HepG2 (cell line): ENCODE measurements at regions not wholly inside any gene's neighbourhood (a gene's known extent, or its start where the extent isn't known, plus 50 kb on each side); places are given as distances from the start of the nearest gene placed in this dataset.

Experiments
- BRF2 ChIP-seq: sonication (generic); formaldehyde crosslinking; IDR thresholded peaks from 2 replicates; pipeline ENCODE4 v1.8.1; 2022; ENCODE audit warnings: mild to moderate bottlenecking, missing genetic modification reagents
- CHD2 ChIP-seq: IDR thresholded peaks from 2 replicates; pipeline ENCODE4 v1.6.1; 2011; ENCODE audit warnings: low read depth, low read length, improper control_type of control experiment
- DNMT1 ChIP-seq: sonication (generic); formaldehyde crosslinking; IDR thresholded peaks from 2 replicates; pipeline ENCODE4 v1.5.1; 2020; ENCODE audit warnings: mild to moderate bottlenecking, missing genetic modification reagents
- GATAD2A ChIP-seq: IDR thresholded peaks from 2 replicates; pipeline ENCODE4 v1.6.1; 2016
- HOMEZ ChIP-seq: IDR thresholded peaks from 2 replicates; pipeline ENCODE4 v1.6.1; 2016; ENCODE audit warnings: low read depth
- IRX3 ChIP-seq: sonication (generic); formaldehyde crosslinking; IDR thresholded peaks from 2 replicates; pipeline ENCODE4 v1.8.1; 2023; ENCODE audit warnings: mild to moderate bottlenecking, low read depth, missing genetic modification reagents, borderline replicate concordance
- KDM5A ChIP-seq: fragments of 200-600 bp; sonication (generic); IDR thresholded peaks from 2 replicates; pipeline ENCODE4 v1.7.0; 2018; ENCODE audit warnings: antibody characterized with exemption, mild to moderate bottlenecking, low read length, borderline replicate concordance
- NFE2L1 ChIP-seq: sonication (generic); formaldehyde crosslinking; IDR thresholded peaks from 2 replicates; pipeline ENCODE4 v1.4.0; 2020; ENCODE audit warnings: missing genetic modification reagents, mild to moderate bottlenecking, borderline replicate concordance
- NR2F1 ChIP-seq, 2 experiments: fragments of 450-650 bp in 1 of 2; formaldehyde crosslinking in 1 of 2; IDR thresholded peaks; 2 replicates each; pipeline versions ENCODE4 v1.5.0 to v1.6.1; 2016 to 2020; ENCODE audit warnings: mild to moderate bottlenecking in 1 of 2, missing compliant biosample characterization in 1 of 2, missing genetic modification reagents in 1 of 2, moderate library complexity in 1 of 2
- NR2F6 ChIP-seq, 2 experiments: IDR thresholded peaks; 2 replicates each; pipeline ENCODE4 v1.6.1; 2016; ENCODE audit warnings: antibody characterized with exemption in 1 of 2, mild to moderate bottlenecking in 1 of 2
- RXRB ChIP-seq: IDR thresholded peaks from 2 replicates; pipeline ENCODE4 v1.6.1; 2016; ENCODE audit warnings: borderline replicate concordance, missing genetic modification reagents, missing compliant biosample characterization
- SMARCC2 ChIP-seq: fragments of 450-650 bp; IDR thresholded peaks from 2 replicates; pipeline ENCODE4 v1.6.1; 2017; ENCODE audit warnings: antibody characterized with exemption, mild to moderate bottlenecking
- SMYD3 ChIP-seq: sonication (generic); formaldehyde crosslinking; IDR thresholded peaks from 2 replicates; pipeline ENCODE4 v1.8.1; 2023; ENCODE audit warnings: mild to moderate bottlenecking, missing genetic modification reagents
- SP1 ChIP-seq, 2 experiments: fragments of 450-650 bp in 1 of 2; sonication (generic) in 1 of 2; formaldehyde crosslinking in 1 of 2; IDR thresholded peaks; 2 replicates each; pipeline versions ENCODE4 v1.4.0 to v1.6.1; 2016 to 2020; ENCODE audit warnings: missing genetic modification reagents in 1 of 2
- TAF15 ChIP-seq: fragments of 200-400 bp; formaldehyde crosslinking; IDR thresholded peaks from one replicate; pipeline ENCODE4 v1.6.1; 2018; ENCODE audit warnings: mild to moderate bottlenecking, low read depth, low read length; ENCODE audit not compliant: poor library complexity, severe bottlenecking
- TBL1XR1 ChIP-seq: fragments of 150-350 bp; IDR thresholded peaks from 2 replicates; pipeline ENCODE4 v1.6.1; 2014; ENCODE audit warnings: borderline replicate concordance, low read length; ENCODE audit not compliant: partially characterized antibody
- YEATS4 ChIP-seq: sonication (generic); formaldehyde crosslinking; IDR thresholded peaks from 2 replicates; pipeline ENCODE4 v1.4.0; 2020; ENCODE audit warnings: missing genetic modification reagents, borderline replicate concordance
- ZGPAT ChIP-seq: IDR thresholded peaks from 2 replicates; pipeline ENCODE4 v1.6.1; 2016; ENCODE audit warnings: mild to moderate bottlenecking
- ZNF232 ChIP-seq: sonication (generic); formaldehyde crosslinking; IDR thresholded peaks from 2 replicates; pipeline ENCODE4 v1.4.0; 2020; ENCODE audit warnings: missing genetic modification reagents, borderline replicate concordance
- ZNF460 ChIP-seq: sonication (generic); formaldehyde crosslinking; IDR thresholded peaks from 2 replicates; pipeline ENCODE4 v1.5.1; 2020; ENCODE audit warnings: missing genetic modification reagents, mild to moderate bottlenecking, borderline replicate concordance
- TF ChIP-seq, protein P1 (sequence below): sonication (generic); formaldehyde crosslinking; IDR thresholded peaks from 2 replicates; pipeline ENCODE4 v1.5.0; 2020; ENCODE audit warnings: missing genetic modification reagents
- TF ChIP-seq, protein P2 (sequence below): sonication (generic); formaldehyde crosslinking; conservative IDR thresholded peaks from 2 replicates; pipeline ENCODE4 v1.8.0; 2022; ENCODE audit warnings: mild to moderate bottlenecking, moderate library complexity, missing genetic modification reagents

DNA sequence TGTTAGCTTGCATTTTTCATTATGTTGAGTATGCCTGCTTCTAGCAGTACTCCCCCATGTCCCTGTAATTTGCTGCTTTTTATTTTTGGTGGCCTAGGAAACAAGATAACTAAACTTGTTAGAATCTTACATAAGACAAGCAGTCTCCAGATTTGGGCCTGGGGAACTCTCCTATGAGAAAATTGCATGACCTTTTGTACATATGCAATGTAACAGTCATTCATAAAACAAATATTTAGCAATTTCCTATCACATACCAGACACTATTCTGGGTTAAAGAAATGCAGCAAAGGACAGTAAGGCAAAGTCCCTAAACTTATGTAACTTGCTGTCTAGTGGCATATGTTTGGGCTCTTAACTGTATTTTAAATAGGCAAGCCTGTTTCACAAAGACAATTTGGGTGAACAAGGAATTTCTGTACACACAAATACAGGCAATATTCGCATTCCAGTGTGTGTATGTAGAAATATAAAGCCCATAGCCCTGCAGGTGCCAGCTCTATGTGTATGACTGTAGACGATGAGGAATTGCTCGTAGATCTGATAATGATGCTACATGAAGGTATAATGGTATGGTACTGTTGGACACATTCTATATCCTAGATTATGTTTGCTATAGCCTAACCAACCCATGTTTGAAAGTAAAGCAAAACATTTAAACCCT is 305.2 kb upstream of the CITED2 start (continued):
- TF ChIP-seq KDM5A, result no peak
- no peak for TF ChIP-seq YEATS4 (CRISPR knock-in tag)
- TF ChIP-seq NR2F1 (CRISPR knock-in tag; IDR thresholded peaks at IDR 0.05), result peak in 1 of 2 experiments; percentile 65; a peak in 1 of 4 replicates
- no peak for TF ChIP-seq TAF15
- TF ChIP-seq DNMT1 (CRISPR knock-in tag), result no peak
- TF ChIP-seq, protein P1, sequence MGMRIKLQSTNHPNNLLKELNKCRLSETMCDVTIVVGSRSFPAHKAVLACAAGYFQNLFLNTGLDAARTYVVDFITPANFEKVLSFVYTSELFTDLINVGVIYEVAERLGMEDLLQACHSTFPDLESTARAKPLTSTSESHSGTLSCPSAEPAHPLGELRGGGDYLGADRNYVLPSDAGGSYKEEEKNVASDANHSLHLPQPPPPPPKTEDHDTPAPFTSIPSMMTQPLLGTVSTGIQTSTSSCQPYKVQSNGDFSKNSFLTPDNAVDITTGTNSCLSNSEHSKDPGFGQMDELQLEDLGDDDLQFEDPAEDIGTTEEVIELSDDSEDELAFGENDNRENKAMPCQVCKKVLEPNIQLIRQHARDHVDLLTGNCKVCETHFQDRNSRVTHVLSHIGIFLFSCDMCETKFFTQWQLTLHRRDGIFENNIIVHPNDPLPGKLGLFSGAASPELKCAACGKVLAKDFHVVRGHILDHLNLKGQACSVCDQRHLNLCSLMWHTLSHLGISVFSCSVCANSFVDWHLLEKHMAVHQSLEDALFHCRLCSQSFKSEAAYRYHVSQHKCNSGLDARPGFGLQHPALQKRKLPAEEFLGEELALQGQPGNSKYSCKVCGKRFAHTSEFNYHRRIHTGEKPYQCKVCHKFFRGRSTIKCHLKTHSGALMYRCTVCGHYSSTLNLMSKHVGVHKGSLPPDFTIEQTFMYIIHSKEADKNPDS, result no peak
- no peak for TF ChIP-seq IRX3
- TF ChIP-seq ZGPAT (CRISPR knock-in tag), result 0 out of 2 replicates have a peak, but pooled peaks have one; percentile 25
- no peak for TF ChIP-seq ZNF232 (CRISPR knock-in tag)
- TF ChIP-seq RXRB (CRISPR knock-in tag), result 0 out of 2 replicates have a peak, but pooled peaks have one; percentile 31
- TF ChIP-seq BRF2 (CRISPR knock-in tag), result no peak
- TF ChIP-seq SMARCC2, result no peak
- no peak for TF ChIP-seq CHD2
- TF ChIP-seq NFE2L1 (CRISPR knock-in tag), result no peak
- 0 out of 2 replicates have a peak, but pooled peaks have one; percentile 45 for TF ChIP-seq GATAD2A (CRISPR knock-in tag)
- no peak for TF ChIP-seq HOMEZ (CRISPR knock-in tag)
- no peak for TF ChIP-seq ZNF460
- peak; percentile 20; the same call in 1 of the 2 replicates for TF ChIP-seq NR2F6 (IDR thresholded peaks at IDR 0.05)
- TF ChIP-seq NR2F6 (CRISPR knock-in tag; IDR thresholded peaks at IDR 0.05), result no peak
- TF ChIP-seq, protein P2, sequence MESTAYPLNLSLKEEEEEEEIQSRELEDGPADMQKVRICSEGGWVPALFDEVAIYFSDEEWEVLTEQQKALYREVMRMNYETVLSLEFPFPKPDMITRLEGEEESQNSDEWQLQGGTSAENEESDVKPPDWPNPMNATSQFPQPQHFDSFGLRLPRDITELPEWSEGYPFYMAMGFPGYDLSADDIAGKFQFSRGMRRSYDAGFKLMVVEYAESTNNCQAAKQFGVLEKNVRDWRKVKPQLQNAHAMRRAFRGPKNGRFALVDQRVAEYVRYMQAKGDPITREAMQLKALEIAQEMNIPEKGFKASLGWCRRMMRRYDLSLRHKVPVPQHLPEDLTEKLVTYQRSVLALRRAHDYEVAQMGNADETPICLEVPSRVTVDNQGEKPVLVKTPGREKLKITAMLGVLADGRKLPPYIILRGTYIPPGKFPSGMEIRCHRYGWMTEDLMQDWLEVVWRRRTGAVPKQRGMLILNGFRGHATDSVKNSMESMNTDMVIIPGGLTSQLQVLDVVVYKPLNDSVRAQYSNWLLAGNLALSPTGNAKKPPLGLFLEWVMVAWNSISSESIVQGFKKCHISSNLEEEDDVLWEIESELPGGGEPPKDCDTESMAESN (CRISPR knock-in tag), result no peak
- no peak for TF ChIP-seq SP1 (IDR thresholded peaks at IDR 0.05)
- TF ChIP-seq SP1 (CRISPR knock-in tag; IDR thresholded peaks at IDR 0.05), result no peak
- 0 out of 2 replicates have a peak, but pooled peaks have one; percentile 66 for TF ChIP-seq SMYD3
- TF ChIP-seq TBL1XR1, result no peak
